ENCODE measurements at regions not wholly inside any gene's neighbourhood (a gene's known extent, or its start where the extent isn't known, plus 50 kb on each side); places are given as distances from the start of the nearest gene placed in this dataset.

GRCh38 chr12:126038434-126038833, 973.2 kb downstream of the AACS start (continued):
- no peak for TF ChIP-seq JUND (IDR thresholded peaks at IDR 0.05; ENCODE audit: low read length)
- no peak for TF ChIP-seq GABPA (IDR thresholded peaks at IDR 0.05; ENCODE audit: borderline replicate concordance, insufficient read depth, low read length)
- TF ChIP-seq GTF2F1 (IDR thresholded peaks at IDR 0.05; ENCODE audit: borderline replicate concordance, low read depth, low read length): no peak
- no peak for TF ChIP-seq TEAD4 (IDR thresholded peaks at IDR 0.05; ENCODE audit: low read depth, low read length)
- TF ChIP-seq POLR2A (IDR thresholded peaks at IDR 0.05; ENCODE audit: control extremely low read depth in 1 of 2, low read depth in 2 of 2, low read length in 2 of 2): no peak
- no peak for TF ChIP-seq RFX5 (IDR thresholded peaks at IDR 0.05; ENCODE audit: borderline replicate concordance, low read depth, low read length)
